ENCODE measurements at regions not wholly inside any gene's neighbourhood (a gene's known extent, or its start where the extent isn't known, plus 50 kb on each side); places are given as distances from the start of the nearest gene placed in this dataset.

GRCh38 chr12:87775051-87775450, 254.2 kb downstream of the C12orf50 start:
- H2AFZ ChIP-seq (ENCODE audit: low read depth, low read length), result no peak overlapping the region
- H3K4me1 Mint-ChIP-seq (ENCODE audit: low read depth, unreplicated experiment), result peaks cover 2% of the 10 kb centered on the region
- H3K27ac Mint-ChIP-seq (ENCODE audit: unreplicated experiment), result no peak overlapping the region
- no peaks in the 10 kb centered on the region for H3K79me2 ChIP-seq (ENCODE audit: insufficient read depth, low read length)
- no peaks in the 10 kb centered on the region for H4K20me1 ChIP-seq (ENCODE audit: insufficient read depth, low read length)
- no peaks in the 10 kb centered on the region for H3K9me3 ChIP-seq (ENCODE audit: insufficient read depth, low read depth, low read length)
- no peaks in the 10 kb centered on the region for H3K36me3 ChIP-seq (ENCODE audit: insufficient read depth, low read length)
- no peak overlapping the region for H3K9ac ChIP-seq (ENCODE audit: low read length)
- H3K36me3 Mint-ChIP-seq (ENCODE audit: low read depth, unreplicated experiment), result no peaks in the 10 kb centered on the region
- H3K9me3 Mint-ChIP-seq (ENCODE audit: unreplicated experiment), result no peaks in the 10 kb centered on the region
- no peak overlapping the region for H3K4me3 ChIP-seq (ENCODE audit: insufficient read depth, low read depth, low read length)
- H3K4me3 Mint-ChIP-seq (ENCODE audit: unreplicated experiment), result no peak overlapping the region
- FAIRE-seq (no peak), DNase-seq (ENCODE audit: low read depth) (no peak)
- no peak overlapping the region for H3K4me2 ChIP-seq (ENCODE audit: low read length)
- no peaks in the 10 kb centered on the region for H3K27me3 Mint-ChIP-seq (ENCODE audit: low read depth, unreplicated experiment)
- TF ChIP-seq CTCF (IDR thresholded peaks at IDR 0.05; ENCODE audit: insufficient read depth, low read depth, low read length), result no peak
- no peak for TF ChIP-seq EZH2 (IDR thresholded peaks at IDR 0.05; ENCODE audit: insufficient read depth, low read length)
- H3K27ac ChIP-seq (ENCODE audit: low read depth, low read length), result no peak overlapping the region
- no peaks in the 10 kb centered on the region for H3K27me3 ChIP-seq (ENCODE audit: insufficient read depth, low read length)
- no peaks in the 10 kb centered on the region for H3K4me1 ChIP-seq (ENCODE audit: insufficient read depth, low read length)

- Mint-ChIP-seq H3K9me3 (ENCODE audit: unreplicated experiment) (no peaks in the 10 kb centered on the region), H3K4me1 (ENCODE audit: low read depth, unreplicated experiment) (no peaks in the 10 kb centered on the region), H3K27me3 (ENCODE audit: low read depth, unreplicated experiment) (no peaks in the 10 kb centered on the region), H3K4me3 (ENCODE audit: unreplicated experiment) (no peak overlapping the region), H3K36me3 (ENCODE audit: low read depth, unreplicated experiment) (no peaks in the 10 kb centered on the region), H3K27ac (ENCODE audit: unreplicated experiment) (no peak overlapping the region)
- H2AFZ ChIP-seq (ENCODE audit: low read depth, low read length), result no peak overlapping the region
- no peak for DNase-seq (ENCODE audit: low read depth)
- H3K4me2 ChIP-seq (ENCODE audit: low read length), result no peak overlapping the region
- no peaks in the 10 kb centered on the region for H3K36me3 ChIP-seq (ENCODE audit: insufficient read depth, low read length)
- H3K79me2 ChIP-seq (ENCODE audit: insufficient read depth, low read length), result no peaks in the 10 kb centered on the region
- no peaks in the 10 kb centered on the region for H4K20me1 ChIP-seq (ENCODE audit: insufficient read depth, low read length)
- TF ChIP-seq EZH2 (IDR thresholded peaks at IDR 0.05; ENCODE audit: insufficient read depth, low read length), result no peak
- TF ChIP-seq CTCF (IDR thresholded peaks at IDR 0.05; ENCODE audit: insufficient read depth, low read depth, low read length), result no peak
- no peak for FAIRE-seq
- no peak overlapping the region for H3K27ac ChIP-seq (ENCODE audit: low read depth, low read length)
- H3K4me3 ChIP-seq (ENCODE audit: insufficient read depth, low read depth, low read length), result no peak overlapping the region
- no peak overlapping the region for H3K9ac ChIP-seq (ENCODE audit: low read length)
- H3K27me3 ChIP-seq (ENCODE audit: insufficient read depth, low read length), result no peaks in the 10 kb centered on the region
- H3K9me3 ChIP-seq (ENCODE audit: insufficient read depth, low read depth, low read length), result no peaks in the 10 kb centered on the region
- no peaks in the 10 kb centered on the region for H3K4me1 ChIP-seq (ENCODE audit: insufficient read depth, low read length)
Measured at GRCh38 chr12:87772401-87772800, 256.8 kb downstream of the C12orf50 start.

- no peak for FAIRE-seq
Measured at GRCh38 chr12:87768501-87769287, 260.5 kb downstream of the C12orf50 start.

More at GRCh38 chr12:87768501-87769287, 260.5 kb downstream of the C12orf50 start:
- TF ChIP-seq CTCF (IDR thresholded peaks at IDR 0.05; ENCODE audit: insufficient read depth, low read depth, low read length), result no peak
- TF ChIP-seq EZH2 (IDR thresholded peaks at IDR 0.05; ENCODE audit: insufficient read depth, low read length), result no peak
- Mint-ChIP-seq H3K27me3 (ENCODE audit: low read depth, unreplicated experiment) (no peaks in the 10 kb centered on the region), H3K36me3 (ENCODE audit: low read depth, unreplicated experiment) (no peaks in the 10 kb centered on the region), H3K4me3 (ENCODE audit: unreplicated experiment) (no peak overlapping the region), H3K9me3 (ENCODE audit: unreplicated experiment) (no peaks in the 10 kb centered on the region), H3K4me1 (ENCODE audit: low read depth, unreplicated experiment) (no peaks in the 10 kb centered on the region), H3K27ac (ENCODE audit: unreplicated experiment) (no peak overlapping the region)
- Histone ChIP-seq H3K4me3 (ENCODE audit: insufficient read depth, low read depth, low read length) (no peak overlapping the region), H3K27ac (ENCODE audit: low read depth, low read length) (no peak overlapping the region), H3K79me2 (ENCODE audit: insufficient read depth, low read length) (no peaks in the 10 kb centered on the region), H2AFZ (ENCODE audit: low read depth, low read length) (no peak overlapping the region), H3K27me3 (ENCODE audit: insufficient read depth, low read length) (no peaks in the 10 kb centered on the region), H3K36me3 (ENCODE audit: insufficient read depth, low read length) (no peaks in the 10 kb centered on the region), H4K20me1 (ENCODE audit: insufficient read depth, low read length) (no peaks in the 10 kb centered on the region), H3K4me2 (ENCODE audit: low read length) (no peak overlapping the region), H3K4me1 (ENCODE audit: insufficient read depth, low read length) (no peaks in the 10 kb centered on the region), H3K9me3 (ENCODE audit: insufficient read depth, low read depth, low read length) (no peaks in the 10 kb centered on the region), H3K9ac (ENCODE audit: low read length) (no peak overlapping the region)
- DNase-seq (ENCODE audit: low read depth), result no peak

Data from astrocyte (in vitro differentiated cells and primary cell).